SK-N-SH treated with all-trans-retinoic acid at 6 μM for 48 hours (cell line): ENCODE measurements at regions not wholly inside any gene's neighbourhood (a gene's known extent, or its start where the extent isn't known, plus 50 kb on each side); places are given as distances from the start of the nearest gene placed in this dataset.

Source experiments
- ATAC-seq: fragments of 200-7000 bp; cut with Tn5 transposase; 3 replicates; pipeline ENCODE4 v1.9.1; 2020; ENCODE audit warnings: mild to moderate bottlenecking, moderate library complexity
- ARNTL ChIP-seq: fragments of 450-650 bp; formaldehyde crosslinking; IDR thresholded peaks from 2 replicates; pipeline ENCODE4 v1.5.0; 2020; ENCODE audit warnings: low read depth, mild to moderate bottlenecking, moderate library complexity, borderline replicate concordance
- BACH2 ChIP-seq: fragments of 250-450 bp; sonication (Bioruptor Pico); IDR thresholded peaks from 2 replicates; pipeline ENCODE4 v1.9.0; 2021; ENCODE audit warnings: mild to moderate bottlenecking, borderline replicate concordance
- CREB5 ChIP-seq: fragments of 250-450 bp; sonication (Bioruptor Pico); IDR thresholded peaks from 2 replicates; pipeline ENCODE4 v1.5.1; 2020; ENCODE audit warnings: low read depth, mild to moderate bottlenecking, moderate library complexity
- CSDC2 ChIP-seq: fragments of 250-450 bp; sonication (Bioruptor Pico); IDR thresholded peaks from 2 replicates; pipeline ENCODE4 v1.5.0; 2020; ENCODE audit warnings: mild to moderate bottlenecking, moderate library complexity
- CSRNP3 ChIP-seq: fragments of 250-450 bp; sonication (Bioruptor Pico); IDR thresholded peaks from 2 replicates; pipeline ENCODE4 v1.5.1; 2021; ENCODE audit warnings: mild to moderate bottlenecking, moderate library complexity
- ESRRG ChIP-seq: fragments of 250-450 bp; sonication (Bioruptor Pico); IDR thresholded peaks from 2 replicates; pipeline ENCODE4 v1.6.1; 2021; ENCODE audit warnings: mild to moderate bottlenecking
- GLIS3 ChIP-seq: fragments of 250-450 bp; sonication (Bioruptor Pico); IDR thresholded peaks from 2 replicates; pipeline ENCODE4 v1.5.0; 2020; ENCODE audit warnings: mild to moderate bottlenecking, moderate library complexity
- ISL1 ChIP-seq: fragments of 250-450 bp; sonication (Bioruptor Pico); IDR thresholded peaks from 2 replicates; pipeline ENCODE4 v2.1.2; 2022; ENCODE audit warnings: mild to moderate bottlenecking, moderate library complexity
- OSR1 ChIP-seq: fragments of 250-450 bp; sonication (Bioruptor Pico); IDR thresholded peaks from 2 replicates; pipeline ENCODE4 v1.8.0; 2022; ENCODE audit warnings: moderate library complexity, mild to moderate bottlenecking, inconsistent platforms
- PATZ1 ChIP-seq: fragments of 250-450 bp; sonication (Bioruptor Pico); IDR thresholded peaks from 2 replicates; pipeline ENCODE4 v1.8.0; 2020; ENCODE audit warnings: mild to moderate bottlenecking, moderate library complexity, borderline replicate concordance
- POU6F1 ChIP-seq: fragments of 250-450 bp; sonication (Bioruptor Pico); IDR thresholded peaks from 2 replicates; pipeline ENCODE4 v1.8.0; 2021; ENCODE audit warnings: low read depth, mild to moderate bottlenecking, moderate library complexity, borderline replicate concordance
- PPARA ChIP-seq: fragments of 250-450 bp; sonication (Bioruptor Pico); IDR thresholded peaks from 2 replicates; pipeline ENCODE4 v1.5.0; 2020; ENCODE audit warnings: mild to moderate bottlenecking, borderline replicate concordance
- RARB ChIP-seq: fragments of 250-450 bp; sonication (Bioruptor Pico); IDR thresholded peaks from 2 replicates; pipeline ENCODE4 v1.8.0; 2021; ENCODE audit warnings: mild to moderate bottlenecking, moderate library complexity
- SNAI2 ChIP-seq: fragments of 250-450 bp; sonication (Bioruptor Pico); IDR thresholded peaks from 2 replicates; pipeline ENCODE4 v1.5.0; 2020; ENCODE audit warnings: mild to moderate bottlenecking, moderate library complexity
- TCF4 ChIP-seq: fragments of 250-450 bp; sonication (Bioruptor Pico); IDR thresholded peaks from 2 replicates; pipeline ENCODE4 v1.8.0; 2021; ENCODE audit warnings: mild to moderate bottlenecking, moderate library complexity, borderline replicate concordance
- TOX ChIP-seq: fragments of 250-450 bp; sonication (Bioruptor Pico); IDR thresholded peaks from 2 replicates; pipeline ENCODE4 v1.8.0; 2021; ENCODE audit warnings: mild to moderate bottlenecking, moderate library complexity, borderline replicate concordance
- ZC3H10 ChIP-seq: fragments of 250-450 bp; sonication (Bioruptor Pico); IDR thresholded peaks from 2 replicates; pipeline ENCODE4 v1.5.1; 2021; ENCODE audit warnings: mild to moderate bottlenecking, moderate library complexity
- ZFP3 ChIP-seq: fragments of 250-450 bp; sonication (Bioruptor Pico); IDR thresholded peaks from 2 replicates; pipeline ENCODE4 v1.5.0; 2020; ENCODE audit warnings: mild to moderate bottlenecking, moderate library complexity
- ZFP30 ChIP-seq: fragments of 450-650 bp; formaldehyde crosslinking; IDR thresholded peaks from 2 replicates; pipeline ENCODE4 v1.5.0; 2022; ENCODE audit warnings: mild to moderate bottlenecking, moderate library complexity
- ZNF565 ChIP-seq: fragments of 450-650 bp; formaldehyde crosslinking; conservative IDR thresholded peaks from 2 replicates; pipeline ENCODE4 v1.5.0; 2020; ENCODE audit warnings: low read depth, mild to moderate bottlenecking, moderate library complexity
- ZNF70 ChIP-seq: fragments of 450-650 bp; formaldehyde crosslinking; IDR thresholded peaks from 2 replicates; pipeline ENCODE4 v1.5.0; 2020; ENCODE audit warnings: mild to moderate bottlenecking, moderate library complexity
- ZNF8 ChIP-seq: fragments of 450-650 bp; formaldehyde crosslinking; IDR thresholded peaks from 2 replicates; pipeline ENCODE4 v1.5.0; 2020; ENCODE audit warnings: mild to moderate bottlenecking, moderate library complexity

- TF ChIP-seq BACH2 (CRISPR knock-in tag) (no peak), SNAI2 (CRISPR knock-in tag) (no peak), ZFP3 (CRISPR knock-in tag) (no peak), ZNF8 (no peak), TOX (no peak), ISL1 (CRISPR knock-in tag) (no peak), POU6F1 (CRISPR knock-in tag) (no peak), RARB (no peak), ZC3H10 (CRISPR knock-in tag) (no peak), ZFP30 (CRISPR knock-in tag) (no peak), ZNF70 (CRISPR knock-in tag) (no peak), ESRRG (CRISPR knock-in tag) (no peak), CSRNP3 (CRISPR knock-in tag) (no peak), TCF4 (CRISPR knock-in tag) (no peak)
- no peak for ATAC-seq
Observed at GRCh38 chr12:13695781-13696180, 285.6 kb downstream of the GRIN2B start.

GRCh38 chr12:13692332-13692731 is 289.1 kb downstream of the GRIN2B start:
- no peak for TF ChIP-seq POU6F1 (CRISPR knock-in tag)
- no peak for TF ChIP-seq ZNF8
- no peak for TF ChIP-seq CSRNP3 (CRISPR knock-in tag)
- no peak for TF ChIP-seq CREB5 (CRISPR knock-in tag)
- TF ChIP-seq PPARA (CRISPR knock-in tag), result no peak
- TF ChIP-seq ZNF565 (CRISPR knock-in tag), result no peak
- no peak for TF ChIP-seq ZFP30 (CRISPR knock-in tag)
- no peak for TF ChIP-seq TOX
- TF ChIP-seq BACH2 (CRISPR knock-in tag), result no peak
- TF ChIP-seq, all 23 proteins: peak for 0
- ATAC-seq, result no peak

- TF ChIP-seq CSDC2 (CRISPR knock-in tag) (no peak), PATZ1 (CRISPR knock-in tag) (no peak), ZNF8 (no peak), CREB5 (CRISPR knock-in tag) (no peak), ZFP30 (CRISPR knock-in tag) (no peak), CSRNP3 (CRISPR knock-in tag) (no peak), ESRRG (CRISPR knock-in tag) (no peak), ARNTL (CRISPR knock-in tag) (no peak), OSR1 (CRISPR knock-in tag) (no peak), PPARA (CRISPR knock-in tag) (no peak), GLIS3 (no peak), ZNF565 (CRISPR knock-in tag) (no peak), ZFP3 (CRISPR knock-in tag) (no peak), ISL1 (CRISPR knock-in tag) (no peak)
- TF ChIP-seq, all 23 proteins: peak for 0
- ATAC-seq, result no peak
Observed at GRCh38 chr12:13691598-13691997, 289.8 kb downstream of the GRIN2B start.
